ENCODE measurements at regions not wholly inside any gene's neighbourhood (a gene's known extent, or its start where the extent isn't known, plus 50 kb on each side); places are given as distances from the start of the nearest gene placed in this dataset.

DNA sequence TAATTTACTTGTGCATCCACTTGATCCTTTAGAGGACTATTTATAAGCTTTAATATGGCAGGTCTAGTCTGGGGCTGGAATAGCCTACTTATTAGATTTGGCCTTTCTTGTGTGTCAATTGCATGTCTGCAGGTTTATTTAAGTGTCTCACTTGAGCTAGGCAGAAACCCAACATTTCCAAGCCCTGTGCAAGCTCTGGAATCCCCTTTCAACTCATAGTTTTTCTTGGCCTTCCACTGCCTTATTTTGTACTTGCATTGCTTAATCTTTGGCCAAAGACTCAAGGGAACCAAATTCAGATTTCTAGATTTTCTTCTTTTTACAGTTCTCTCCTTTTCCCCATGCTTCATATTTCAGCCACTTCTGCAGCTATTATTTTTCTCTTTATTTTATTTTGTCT lies 102.4 kb upstream of the RFX3 start:
- H3K18ac ChIP-seq (ENCODE audit: low read length) = no peak overlapping the region
- no peak overlapping the region for H2BK12ac ChIP-seq (ENCODE audit: low read length)
- H2AK5ac ChIP-seq (ENCODE audit: low read length) = no peak overlapping the region
- no peak overlapping the region for H2AFZ ChIP-seq (ENCODE audit: insufficient read depth, low read length, poor library complexity)
- H3K27me3 ChIP-seq (ENCODE audit: insufficient read depth, low read length) = no peaks in the 10 kb centered on the region
- no peaks in the 10 kb centered on the region for H3K79me2 ChIP-seq (ENCODE audit: control insufficient read depth, insufficient read depth, low read length, poor library complexity)
- H3K4me3 ChIP-seq (ENCODE audit: low read depth, low read length) = no peak overlapping the region
- H3K4me2 ChIP-seq (ENCODE audit: low read length) = no peak overlapping the region
- H3K4ac ChIP-seq (ENCODE audit: low read depth, low read length) = no peak overlapping the region
- no peak overlapping the region for H2BK5ac ChIP-seq (ENCODE audit: low read depth, low read length, poor library complexity)
- no peak overlapping the region for H4K8ac ChIP-seq (ENCODE audit: low read depth, low read length)
- no peak overlapping the region for H2BK120ac ChIP-seq (ENCODE audit: insufficient read depth, low read length, poor library complexity)
- H4K12ac ChIP-seq (ENCODE audit: low read depth, low read length) = no peak overlapping the region
- DNase-seq = no peak
- no peak overlapping the region for H4K91ac ChIP-seq (ENCODE audit: low read depth, low read length)
- H3K79me1 ChIP-seq (ENCODE audit: low read length) = no peaks in the 10 kb centered on the region
- H3K14ac ChIP-seq (ENCODE audit: low read length) = no peak overlapping the region
- H3K36me3 ChIP-seq (ENCODE audit: control insufficient read depth in 1 of 2, insufficient read depth in 2 of 2, low read length in 2 of 2) = no peaks in the 10 kb centered on the region
- no peak overlapping the region for H3K27ac ChIP-seq (ENCODE audit: low read depth, low read length)
- H3K9me3 ChIP-seq (ENCODE audit: insufficient read depth, low read depth, low read length) = no peaks in the 10 kb centered on the region
- H3K9ac ChIP-seq (ENCODE audit: low read length) = no peak overlapping the region
- H3K23ac ChIP-seq (ENCODE audit: low read length) = no peak overlapping the region
- peaks cover 7 to 8% of the 10 kb centered on the region in 2 experiments for H3K4me1 ChIP-seq (ENCODE audit: control insufficient read depth in 1 of 2, insufficient read depth in 2 of 2, low read length in 2 of 2)

DNA sequence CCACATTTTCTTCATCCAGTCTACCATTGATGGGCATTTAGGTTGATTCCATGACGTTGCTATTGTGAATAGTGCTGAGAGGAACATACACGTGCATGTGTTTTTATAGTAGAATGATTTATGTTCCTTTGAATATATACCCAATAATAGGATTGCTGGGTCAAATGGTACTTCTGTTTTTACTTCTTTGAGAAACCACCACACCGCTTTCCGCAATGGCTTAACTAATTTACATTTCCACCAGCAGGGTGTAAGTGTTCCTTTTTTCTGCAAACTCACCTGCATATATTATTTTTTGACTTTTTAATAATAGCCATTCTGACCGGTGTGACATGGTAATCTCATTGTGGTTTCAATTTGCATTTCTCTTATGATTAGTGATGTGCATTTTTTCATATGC lies 82.2 kb upstream of the RFX3 start:
- H3K18ac ChIP-seq (ENCODE audit: low read length) = no peak overlapping the region
- no peaks in the 10 kb centered on the region for H3K36me3 ChIP-seq (ENCODE audit: control insufficient read depth in 1 of 2, insufficient read depth in 2 of 2, low read length in 2 of 2)
- no peak overlapping the region for H4K8ac ChIP-seq (ENCODE audit: low read depth, low read length)
- H4K12ac ChIP-seq (ENCODE audit: low read depth, low read length) = no peak overlapping the region
- no peak overlapping the region for H4K91ac ChIP-seq (ENCODE audit: low read depth, low read length)
- no peaks in the 10 kb centered on the region for H3K4me1 ChIP-seq (ENCODE audit: control insufficient read depth in 1 of 2, insufficient read depth in 2 of 2, low read length in 2 of 2)
- H2BK5ac ChIP-seq (ENCODE audit: low read depth, low read length, poor library complexity) = no peak overlapping the region
- H3K27ac ChIP-seq (ENCODE audit: low read depth, low read length) = no peak overlapping the region
- no peak overlapping the region for H2BK120ac ChIP-seq (ENCODE audit: insufficient read depth, low read length, poor library complexity)
- no peak overlapping the region for H3K9ac ChIP-seq (ENCODE audit: low read length)
- H3K14ac ChIP-seq (ENCODE audit: low read length) = no peak overlapping the region
- H3K79me1 ChIP-seq (ENCODE audit: low read length) = no peaks in the 10 kb centered on the region
- no CpG with 5 or more reads among the region's 5 CpGs for WGBS (ENCODE audit: extremely low coverage, insufficient coverage, insufficient read length)
- no peak overlapping the region for H2BK12ac ChIP-seq (ENCODE audit: low read length)
- H2AFZ ChIP-seq (ENCODE audit: insufficient read depth, low read length, poor library complexity) = no peak overlapping the region
- H3K4me3 ChIP-seq (ENCODE audit: low read depth, low read length) = no peak overlapping the region
- H2AK5ac ChIP-seq (ENCODE audit: low read length) = no peak overlapping the region
- no peaks in the 10 kb centered on the region for H3K79me2 ChIP-seq (ENCODE audit: control insufficient read depth, insufficient read depth, low read length, poor library complexity)
- H3K4ac ChIP-seq (ENCODE audit: low read depth, low read length) = no peak overlapping the region
- DNase-seq = no peak
- H3K9me3 ChIP-seq (ENCODE audit: insufficient read depth, low read depth, low read length) = no peaks in the 10 kb centered on the region
- no peak overlapping the region for H3K4me2 ChIP-seq (ENCODE audit: low read length)
- no peaks in the 10 kb centered on the region for H3K27me3 ChIP-seq (ENCODE audit: insufficient read depth, low read length)
- no peak overlapping the region for H3K23ac ChIP-seq (ENCODE audit: low read length)

DNA sequence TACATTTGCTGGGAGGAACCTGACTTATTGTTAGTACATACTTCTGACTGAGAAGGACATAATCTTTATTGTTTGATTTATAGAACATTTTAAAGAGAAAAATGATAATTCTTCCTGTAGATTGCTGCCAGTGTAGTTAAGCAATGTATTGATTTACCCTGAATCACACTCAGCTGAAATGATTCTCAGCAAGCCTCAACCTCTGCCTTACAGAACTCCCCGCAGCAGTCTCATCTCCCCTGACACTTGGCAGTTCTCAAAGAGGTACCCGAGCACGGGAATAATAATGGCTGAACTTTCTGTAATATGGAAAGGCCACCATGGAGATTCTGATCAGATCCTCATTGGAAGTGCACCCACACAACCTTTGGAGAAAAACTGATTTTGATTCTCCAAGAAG lies 74.9 kb upstream of the RFX3 start:
- Histone ChIP-seq H3K27me3 (ENCODE audit: insufficient read depth, low read length) (no peaks in the 10 kb centered on the region), H3K4me2 (ENCODE audit: low read length) (no peak overlapping the region), H2AFZ (ENCODE audit: insufficient read depth, low read length, poor library complexity) (no peak overlapping the region), H3K4me1 (ENCODE audit: control insufficient read depth in 1 of 2, insufficient read depth in 2 of 2, low read length in 2 of 2) (no peaks in the 10 kb centered on the region), H3K79me1 (ENCODE audit: low read length) (no peaks in the 10 kb centered on the region), H3K23ac (ENCODE audit: low read length) (no peak overlapping the region), H3K36me3 (ENCODE audit: control insufficient read depth in 1 of 2, insufficient read depth in 2 of 2, low read length in 2 of 2) (no peaks in the 10 kb centered on the region), H2BK120ac (ENCODE audit: insufficient read depth, low read length, poor library complexity) (no peak overlapping the region), H2AK5ac (ENCODE audit: low read length) (no peak overlapping the region), H3K14ac (ENCODE audit: low read length) (no peak overlapping the region), H4K91ac (ENCODE audit: low read depth, low read length) (no peak overlapping the region), H3K18ac (ENCODE audit: low read length) (no peak overlapping the region), H4K12ac (ENCODE audit: low read depth, low read length) (no peak overlapping the region), H3K4ac (ENCODE audit: low read depth, low read length) (no peak overlapping the region), H4K8ac (ENCODE audit: low read depth, low read length) (no peak overlapping the region), H3K9ac (ENCODE audit: low read length) (no peak overlapping the region), H2BK5ac (ENCODE audit: low read depth, low read length, poor library complexity) (no peak overlapping the region), H3K9me3 (ENCODE audit: insufficient read depth, low read depth, low read length) (no peaks in the 10 kb centered on the region), H3K4me3 (ENCODE audit: low read depth, low read length) (no peak overlapping the region), H3K27ac (ENCODE audit: low read depth, low read length) (no peak overlapping the region), H3K79me2 (ENCODE audit: control insufficient read depth, insufficient read depth, low read length, poor library complexity) (no peaks in the 10 kb centered on the region), H2BK12ac (ENCODE audit: low read length) (no peak overlapping the region)
- DNase-seq = no peak
- WGBS (ENCODE audit: extremely low coverage, insufficient coverage, insufficient read length) = no CpG with 5 or more reads among the region's 3 CpGs

DNA sequence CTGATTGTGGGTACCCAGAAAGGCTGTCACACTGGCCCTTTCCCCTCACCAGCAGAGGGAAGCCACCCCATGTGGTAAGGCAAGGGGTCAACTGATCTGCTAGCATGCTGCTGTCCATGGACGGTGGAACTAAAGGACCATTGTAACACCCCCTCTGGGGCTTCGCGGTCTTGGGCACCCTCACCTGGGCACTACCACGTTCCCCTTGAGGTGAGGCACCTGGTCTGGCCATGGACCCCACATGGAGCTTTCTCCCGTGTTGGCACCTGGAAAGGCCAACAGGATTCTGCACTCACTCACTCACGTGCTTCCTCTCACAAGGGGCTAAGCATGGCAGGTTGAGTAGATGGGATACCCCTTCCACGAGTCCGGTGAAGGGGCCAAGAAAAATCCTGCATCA lies 72.0 kb upstream of the RFX3 start:
- H3K23ac ChIP-seq (ENCODE audit: low read length) = no peak overlapping the region
- H2BK5ac ChIP-seq (ENCODE audit: low read depth, low read length, poor library complexity) = no peak overlapping the region
- no peak overlapping the region for H2AK5ac ChIP-seq (ENCODE audit: low read length)
- H3K27me3 ChIP-seq (ENCODE audit: insufficient read depth, low read length) = no peaks in the 10 kb centered on the region
- H3K4me3 ChIP-seq (ENCODE audit: low read depth, low read length) = no peak overlapping the region
- H3K36me3 ChIP-seq (ENCODE audit: control insufficient read depth in 1 of 2, insufficient read depth in 2 of 2, low read length in 2 of 2) = no peaks in the 10 kb centered on the region
- no CpG with 5 or more reads among the region's 8 CpGs for WGBS (ENCODE audit: extremely low coverage, insufficient coverage, insufficient read length)
- no peak overlapping the region for H4K12ac ChIP-seq (ENCODE audit: low read depth, low read length)
- H3K4me1 ChIP-seq (ENCODE audit: control insufficient read depth in 1 of 2, insufficient read depth in 2 of 2, low read length in 2 of 2) = no peaks in the 10 kb centered on the region
- no peak overlapping the region for H3K14ac ChIP-seq (ENCODE audit: low read length)
- no peak overlapping the region for H4K8ac ChIP-seq (ENCODE audit: low read depth, low read length)
- no peak overlapping the region for H2BK12ac ChIP-seq (ENCODE audit: low read length)
- no peak overlapping the region for H4K91ac ChIP-seq (ENCODE audit: low read depth, low read length)
- no peak overlapping the region for H3K27ac ChIP-seq (ENCODE audit: low read depth, low read length)
- no peaks in the 10 kb centered on the region for H3K79me1 ChIP-seq (ENCODE audit: low read length)
- no peaks in the 10 kb centered on the region for H3K9me3 ChIP-seq (ENCODE audit: insufficient read depth, low read depth, low read length)
- no peak overlapping the region for H2AFZ ChIP-seq (ENCODE audit: insufficient read depth, low read length, poor library complexity)
- H3K4me2 ChIP-seq (ENCODE audit: low read length) = no peak overlapping the region
- no peak for DNase-seq
- no peaks in the 10 kb centered on the region for H3K79me2 ChIP-seq (ENCODE audit: control insufficient read depth, insufficient read depth, low read length, poor library complexity)
- no peak overlapping the region for H3K9ac ChIP-seq (ENCODE audit: low read length)
- no peak overlapping the region for H2BK120ac ChIP-seq (ENCODE audit: insufficient read depth, low read length, poor library complexity)
- no peak overlapping the region for H3K4ac ChIP-seq (ENCODE audit: low read depth, low read length)
- no peak overlapping the region for H3K18ac ChIP-seq (ENCODE audit: low read length)

DNA sequence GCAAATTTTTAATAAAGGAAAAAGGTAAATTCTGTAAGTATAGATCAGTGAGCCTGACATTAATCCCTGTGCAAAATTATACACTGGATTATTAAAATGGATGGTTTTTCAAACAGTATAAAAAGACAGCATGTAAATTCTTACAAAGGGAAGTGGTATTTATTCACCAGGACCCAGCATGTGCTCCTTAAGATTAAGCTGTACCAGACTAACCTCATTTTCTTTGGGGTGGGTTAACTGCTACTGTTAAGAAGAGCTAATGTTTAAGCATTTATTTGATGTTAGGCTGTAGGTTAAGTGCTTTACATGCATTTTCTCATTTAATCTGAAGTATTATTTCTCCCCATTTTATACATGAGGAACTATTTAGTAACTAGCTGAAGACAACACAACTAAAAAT lies 60.3 kb upstream of the RFX3 start:
- Histone ChIP-seq H2BK5ac (ENCODE audit: low read depth, low read length, poor library complexity) (no peak overlapping the region), H3K14ac (ENCODE audit: low read length) (no peak overlapping the region), H4K91ac (ENCODE audit: low read depth, low read length) (no peak overlapping the region), H3K4me1 (ENCODE audit: control insufficient read depth in 1 of 2, insufficient read depth in 2 of 2, low read length in 2 of 2) (no peaks in the 10 kb centered on the region), H3K4ac (ENCODE audit: low read depth, low read length) (no peak overlapping the region), H4K12ac (ENCODE audit: low read depth, low read length) (no peak overlapping the region), H3K9me3 (ENCODE audit: insufficient read depth, low read depth, low read length) (no peaks in the 10 kb centered on the region), H2AK5ac (ENCODE audit: low read length) (no peak overlapping the region), H3K27me3 (ENCODE audit: insufficient read depth, low read length) (no peaks in the 10 kb centered on the region), H3K23ac (ENCODE audit: low read length) (no peak overlapping the region), H3K27ac (ENCODE audit: low read depth, low read length) (no peak overlapping the region), H2BK12ac (ENCODE audit: low read length) (no peak overlapping the region), H3K79me1 (ENCODE audit: low read length) (no peaks in the 10 kb centered on the region), H2AFZ (ENCODE audit: insufficient read depth, low read length, poor library complexity) (no peak overlapping the region), H3K79me2 (ENCODE audit: control insufficient read depth, insufficient read depth, low read length, poor library complexity) (no peaks in the 10 kb centered on the region), H3K36me3 (ENCODE audit: control insufficient read depth in 1 of 2, insufficient read depth in 2 of 2, low read length in 2 of 2) (no peaks in the 10 kb centered on the region), H3K4me2 (ENCODE audit: low read length) (no peak overlapping the region), H3K4me3 (ENCODE audit: low read depth, low read length) (no peak overlapping the region), H3K9ac (ENCODE audit: low read length) (no peak overlapping the region), H2BK120ac (ENCODE audit: insufficient read depth, low read length, poor library complexity) (no peak overlapping the region), H3K18ac (ENCODE audit: low read length) (no peak overlapping the region), H4K8ac (ENCODE audit: low read depth, low read length) (no peak overlapping the region)
- no peak for DNase-seq

All from trophoblast cell (in vitro differentiated cells and primary cell).